ENCODE measurements at regions not wholly inside any gene's neighbourhood (a gene's known extent, or its start where the extent isn't known, plus 50 kb on each side); places are given as distances from the start of the nearest gene placed in this dataset.

DNA sequence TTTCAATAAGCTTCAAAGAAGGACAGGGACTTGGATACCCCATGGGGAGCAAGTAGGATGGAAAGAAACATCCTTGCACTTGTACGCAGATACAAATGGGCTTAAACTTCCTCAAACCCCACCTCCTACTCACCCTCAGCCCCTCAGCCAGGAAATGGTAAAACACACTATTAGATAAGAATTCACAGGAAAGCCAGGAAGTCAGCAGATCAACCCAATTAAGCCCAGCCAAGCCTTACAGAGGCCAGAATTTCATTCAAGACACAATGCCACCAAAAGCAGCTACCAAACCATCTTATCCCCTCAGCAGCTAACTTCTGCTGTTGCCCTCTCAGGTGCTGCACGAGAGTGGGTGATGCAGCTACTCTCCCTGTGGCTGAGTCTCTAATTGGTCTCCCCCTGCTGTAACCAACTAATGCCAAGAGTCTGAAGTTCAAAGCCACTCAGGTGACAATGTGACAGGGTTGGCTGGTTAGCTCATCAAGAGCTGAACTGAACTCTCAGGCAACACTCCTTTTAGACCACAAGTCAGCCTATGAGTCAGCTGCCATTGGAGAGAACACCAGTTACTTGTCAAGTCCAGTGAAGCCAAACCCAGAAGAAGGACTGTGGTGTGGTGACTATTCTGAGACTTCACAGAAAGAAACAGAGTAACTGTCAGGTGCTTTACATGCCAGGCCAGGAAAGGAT, 201.9 kb downstream of the ZNF608 start:
- TF ChIP-seq, protein P1, sequence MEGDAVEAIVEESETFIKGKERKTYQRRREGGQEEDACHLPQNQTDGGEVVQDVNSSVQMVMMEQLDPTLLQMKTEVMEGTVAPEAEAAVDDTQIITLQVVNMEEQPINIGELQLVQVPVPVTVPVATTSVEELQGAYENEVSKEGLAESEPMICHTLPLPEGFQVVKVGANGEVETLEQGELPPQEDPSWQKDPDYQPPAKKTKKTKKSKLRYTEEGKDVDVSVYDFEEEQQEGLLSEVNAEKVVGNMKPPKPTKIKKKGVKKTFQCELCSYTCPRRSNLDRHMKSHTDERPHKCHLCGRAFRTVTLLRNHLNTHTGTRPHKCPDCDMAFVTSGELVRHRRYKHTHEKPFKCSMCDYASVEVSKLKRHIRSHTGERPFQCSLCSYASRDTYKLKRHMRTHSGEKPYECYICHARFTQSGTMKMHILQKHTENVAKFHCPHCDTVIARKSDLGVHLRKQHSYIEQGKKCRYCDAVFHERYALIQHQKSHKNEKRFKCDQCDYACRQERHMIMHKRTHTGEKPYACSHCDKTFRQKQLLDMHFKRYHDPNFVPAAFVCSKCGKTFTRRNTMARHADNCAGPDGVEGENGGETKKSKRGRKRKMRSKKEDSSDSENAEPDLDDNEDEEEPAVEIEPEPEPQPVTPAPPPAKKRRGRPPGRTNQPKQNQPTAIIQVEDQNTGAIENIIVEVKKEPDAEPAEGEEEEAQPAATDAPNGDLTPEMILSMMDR (IDR thresholded peaks at IDR 0.05) = no peak
- no peak for TF ChIP-seq POLR2A (IDR thresholded peaks at IDR 0.05)
